ENCODE measurements at regions not wholly inside any gene's neighbourhood (a gene's known extent, or its start where the extent isn't known, plus 50 kb on each side); places are given as distances from the start of the nearest gene placed in this dataset.
A peak's percentile ranks its signal among the peaks of the same experiment; 100 is the strongest.

DNA sequence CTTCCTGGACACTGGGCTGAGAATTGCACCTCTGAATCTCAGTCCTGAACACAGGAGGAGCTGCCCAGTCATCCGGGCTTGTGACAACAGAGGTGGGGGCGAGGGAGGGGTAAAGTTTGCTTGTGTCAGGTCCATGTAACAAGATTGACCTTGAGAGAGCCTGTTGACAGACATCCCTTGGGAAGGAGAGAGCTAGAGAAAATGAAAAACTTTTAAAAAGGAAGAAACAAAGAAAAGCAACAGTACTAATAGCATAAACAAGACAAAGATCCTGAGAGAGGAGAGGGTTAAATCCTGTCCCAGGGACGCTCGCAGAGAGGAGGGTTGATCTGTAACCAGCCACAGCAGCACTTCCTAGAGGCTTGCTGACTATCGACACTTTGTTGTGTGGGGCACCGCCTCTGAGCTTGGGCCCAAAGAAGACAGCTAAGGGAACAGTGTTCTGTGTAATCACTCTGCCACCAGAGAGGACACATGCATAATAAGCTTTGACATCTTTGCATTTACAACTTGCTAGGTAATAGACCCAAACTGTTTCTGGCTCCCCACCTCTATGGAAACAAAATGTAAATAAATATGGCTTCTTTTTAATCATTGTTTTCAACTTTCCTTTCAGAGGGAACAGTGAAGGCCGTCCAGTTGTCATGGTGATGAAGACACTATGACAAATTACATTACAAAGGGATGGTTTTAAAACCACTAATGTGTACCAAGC is 363.7 kb downstream of the CSNK1G3 start:
- no peak for DNase-seq (ENCODE audit: low spot score)

DNA sequence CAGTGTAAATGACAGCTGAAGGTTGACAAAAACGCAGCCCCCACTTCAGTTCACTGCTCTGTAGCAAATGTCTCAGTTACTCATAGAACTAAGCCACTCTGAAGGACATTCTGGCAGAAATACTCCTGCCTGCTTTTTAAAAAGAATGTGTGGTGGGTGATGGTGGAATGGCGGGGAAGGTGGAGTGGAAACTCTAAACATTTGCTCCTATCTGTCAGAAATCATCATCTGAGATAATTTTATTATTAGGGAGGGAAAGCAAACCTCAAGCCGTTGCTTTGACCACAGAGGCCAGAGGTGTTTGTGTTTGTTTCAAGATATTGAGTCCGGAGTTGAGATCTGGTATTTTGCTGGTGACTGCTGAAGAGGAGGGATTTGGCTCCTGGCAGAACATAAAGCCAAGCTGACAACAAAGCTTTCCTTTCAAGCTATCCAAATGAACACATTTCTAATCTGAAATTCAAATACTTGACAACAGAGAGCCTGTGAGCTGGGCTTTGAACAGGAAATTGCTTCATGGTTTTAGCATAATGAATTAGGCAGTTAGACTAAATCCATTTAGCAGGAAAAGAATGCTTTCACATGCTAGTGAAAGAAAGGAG is 362.7 kb downstream of the CSNK1G3 start:
- no peak for DNase-seq (ENCODE audit: low spot score)

GRCh38 chr5:123873846-123874245 is 361.9 kb downstream of the CSNK1G3 start:
- DNase-seq (ENCODE audit: low spot score) = no peak

DNA sequence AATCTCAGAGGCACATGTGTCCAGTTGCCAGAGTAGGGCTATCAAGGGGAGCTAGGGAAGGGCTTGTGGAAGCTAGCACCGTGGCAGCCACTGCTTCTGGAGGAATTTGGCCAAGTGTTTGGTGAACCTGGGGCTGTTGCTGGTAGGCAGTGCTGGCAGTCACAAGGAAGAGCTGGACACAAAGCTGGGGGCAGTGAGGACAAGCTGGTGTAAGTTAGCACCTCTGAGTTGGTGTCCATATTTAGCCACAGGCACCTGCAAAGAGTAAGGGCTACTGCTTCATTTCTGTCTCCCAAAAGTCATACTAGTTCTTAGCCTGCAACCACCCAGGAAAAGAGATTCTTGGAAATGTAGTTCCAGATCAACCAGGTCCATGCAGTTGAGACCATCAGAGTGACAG is 359.4 kb downstream of the CSNK1G3 start:
- no peak for DNase-seq (ENCODE audit: low spot score)

GRCh38 chr5:123868881-123869280 is 356.9 kb downstream of the CSNK1G3 start:
- no peak for DNase-seq (ENCODE audit: low spot score)

DNA sequence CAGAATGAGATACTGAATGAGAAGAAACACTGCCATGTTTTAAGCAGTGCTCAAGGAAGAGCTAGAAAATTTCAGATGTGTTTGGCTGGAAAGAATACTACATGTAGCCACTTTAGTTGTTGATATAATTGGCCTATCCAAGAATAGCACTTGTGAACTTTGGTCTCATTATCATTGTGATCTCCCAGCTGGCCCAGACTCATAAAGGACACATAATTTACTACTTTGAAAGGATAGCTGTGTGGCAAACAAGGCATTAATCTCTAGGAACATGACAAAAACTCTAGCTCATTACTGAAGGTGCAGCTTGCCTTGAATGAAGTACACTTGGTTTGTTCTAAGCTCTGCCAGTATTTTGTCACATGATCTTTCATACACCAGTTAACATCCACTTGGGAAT is 356.3 kb downstream of the CSNK1G3 start:
- DNase-seq (ENCODE audit: low spot score) = no peak

- DNase-seq (ENCODE audit: low spot score) = no peak
Observed at GRCh38 chr5:123865641-123866040, 353.7 kb downstream of the CSNK1G3 start.

- no peak for DNase-seq (ENCODE audit: low spot score)
Observed at GRCh38 chr5:123864578-123864977, 352.6 kb downstream of the CSNK1G3 start.

- DNase-seq (ENCODE audit: low spot score) = no peak
Observed at GRCh38 chr5:123858938-123859337, 347.0 kb downstream of the CSNK1G3 start.

- DNase-seq (ENCODE audit: low spot score) = no peak
Observed at GRCh38 chr5:123856766-123857165, 344.8 kb downstream of the CSNK1G3 start.

DNA sequence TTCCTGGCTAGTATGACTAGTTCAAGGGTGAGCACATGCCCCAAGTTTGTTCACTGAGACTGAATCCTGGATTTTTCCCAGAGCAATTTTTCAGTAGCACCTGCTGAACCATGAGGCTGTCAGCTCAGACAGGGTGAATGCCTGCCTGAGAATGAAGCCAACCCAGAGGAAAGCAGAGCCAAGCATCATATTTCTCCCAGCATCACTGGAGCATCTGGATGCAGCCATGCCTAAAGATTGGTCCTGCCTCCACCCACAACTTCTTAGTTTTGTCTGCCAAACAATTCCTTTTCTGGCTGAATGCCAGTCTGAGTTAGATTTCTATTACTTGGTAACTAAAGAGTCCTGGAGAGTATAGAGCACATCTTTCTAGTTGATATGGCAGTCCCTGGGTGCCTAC is 343.6 kb downstream of the CSNK1G3 start:
- DNase-seq (ENCODE audit: low spot score) = no peak

DNA sequence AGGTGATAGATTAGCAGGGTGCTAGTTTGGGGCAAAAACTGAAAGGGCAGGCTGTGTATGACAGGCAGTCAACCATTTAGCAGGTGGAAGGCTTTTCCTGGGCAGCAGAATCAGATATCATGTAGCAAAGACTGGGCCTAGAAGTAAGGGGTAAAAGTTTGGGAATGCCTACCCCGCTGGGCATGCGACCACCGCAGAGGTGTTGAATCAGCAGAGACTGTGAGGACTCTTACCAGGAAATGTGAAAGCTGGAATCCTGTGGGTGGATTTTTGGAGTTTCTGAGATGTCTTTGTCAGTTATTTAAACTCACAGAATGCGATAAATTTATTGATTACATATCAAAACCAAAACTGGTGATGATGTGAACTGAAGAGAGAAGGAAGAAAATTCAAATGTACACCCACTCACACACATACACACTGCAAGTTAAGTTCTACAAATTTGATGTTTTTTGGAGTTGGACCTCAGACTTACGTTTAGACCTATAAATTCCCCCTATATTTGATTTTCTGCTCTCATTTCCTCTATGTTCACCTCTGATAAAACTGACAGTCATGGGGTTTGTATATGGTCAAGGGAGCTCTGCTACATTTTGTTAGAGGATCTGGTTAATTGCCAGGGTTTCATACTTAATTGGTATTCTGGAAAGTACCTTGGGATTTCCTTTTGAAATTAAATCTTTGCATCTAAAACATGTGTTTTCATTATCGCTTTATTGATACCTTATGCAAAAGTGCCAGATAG is 333.6 kb downstream of the CSNK1G3 start:
- DNase-seq (ENCODE audit: low spot score) = peak; percentile 5

GRCh38 chr5:123844873-123845272 is 332.9 kb downstream of the CSNK1G3 start:
- DNase-seq (ENCODE audit: low spot score) = no peak

DNA sequence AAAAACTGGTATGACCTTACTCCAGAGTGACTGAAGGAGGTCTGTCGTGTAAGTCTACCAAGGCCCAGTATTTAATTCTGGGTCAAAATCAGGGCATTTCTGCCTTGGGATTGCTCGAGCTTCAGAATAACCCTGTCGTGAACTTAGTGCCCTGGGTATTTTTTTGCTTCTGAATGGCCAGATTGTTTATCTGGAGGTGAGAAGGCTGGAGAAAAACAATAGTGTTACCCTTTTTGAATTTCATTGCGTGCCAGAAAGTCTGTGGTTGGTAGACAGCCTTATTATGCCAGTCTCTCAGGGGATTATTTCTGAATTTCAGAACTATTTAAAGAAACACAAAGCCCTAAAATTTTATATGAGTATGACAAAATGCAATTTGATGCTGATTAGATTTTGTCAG is 323.4 kb downstream of the CSNK1G3 start:
- no peak for DNase-seq (ENCODE audit: low spot score)

GRCh38 chr5:123830575-123830974 is 318.6 kb downstream of the CSNK1G3 start:
- no peak for DNase-seq (ENCODE audit: low spot score)

- no peak for DNase-seq (ENCODE audit: low spot score)
Observed at GRCh38 chr5:123827811-123828210, 315.8 kb downstream of the CSNK1G3 start.

DNA sequence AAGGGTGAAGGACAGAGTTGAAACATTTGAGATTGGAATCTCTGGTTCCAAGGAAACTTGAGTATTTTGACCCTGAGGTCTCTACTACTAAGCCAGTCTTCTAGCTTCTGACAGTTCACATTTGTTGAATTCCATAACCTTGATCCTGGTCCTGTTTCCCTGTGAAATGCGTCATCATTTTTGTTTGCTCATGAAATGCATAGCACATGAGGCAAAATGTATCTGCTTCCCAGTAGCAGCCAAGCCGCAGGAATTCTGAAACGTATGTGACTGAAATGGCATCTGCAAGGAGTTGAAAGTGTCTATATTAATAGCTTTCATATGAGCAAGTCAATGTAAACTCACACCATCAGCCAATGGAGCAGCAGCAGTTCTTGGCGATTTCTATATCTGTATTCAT is 307.9 kb downstream of the CSNK1G3 start:
- no peak for DNase-seq (ENCODE audit: low spot score)

GRCh38 chr5:123819386-123819785 is 307.4 kb downstream of the CSNK1G3 start:
- no peak for DNase-seq (ENCODE audit: low spot score)

- no peak for DNase-seq (ENCODE audit: low spot score)
Observed at GRCh38 chr5:123817267-123817666, 305.3 kb downstream of the CSNK1G3 start.

DNA sequence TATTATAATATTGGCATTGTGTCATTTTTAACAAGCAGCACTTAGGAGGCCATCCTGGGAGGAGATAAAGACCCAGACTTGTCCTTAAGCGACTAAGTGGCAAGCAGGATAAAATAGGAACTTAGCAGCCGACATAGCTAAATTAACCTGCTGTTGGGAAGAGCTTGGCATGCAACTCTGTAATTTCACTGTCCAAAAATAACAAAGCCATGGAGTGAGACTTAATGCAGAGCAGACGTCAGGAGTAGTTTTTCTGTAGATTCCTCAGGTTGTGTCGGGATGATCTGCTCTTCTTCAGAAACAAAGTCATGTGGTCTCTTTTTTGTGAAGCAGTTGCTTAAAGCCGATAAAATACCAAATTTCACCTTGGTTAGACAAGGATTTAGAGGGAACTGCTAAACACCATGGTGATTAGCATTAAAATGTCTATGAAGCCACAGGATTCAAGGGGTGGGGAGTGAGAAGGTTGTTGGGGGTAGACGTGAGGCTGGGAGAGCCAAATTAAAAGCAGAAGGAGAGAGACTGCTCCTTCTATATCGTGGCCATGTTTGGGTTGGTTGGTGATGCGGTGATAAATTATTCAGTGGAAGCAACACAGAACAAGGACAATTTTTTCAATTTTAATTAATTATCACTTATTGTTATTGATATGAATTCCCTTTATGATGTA is 303.0 kb downstream of the CSNK1G3 start:
- no peak for DNase-seq (ENCODE audit: low spot score)

- peak; percentile 49 for DNase-seq (ENCODE audit: low spot score)
Observed at GRCh38 chr5:123813937-123814624, 302.1 kb downstream of the CSNK1G3 start.

- DNase-seq (ENCODE audit: low spot score) = no peak
Observed at GRCh38 chr5:123813264-123813663, 301.3 kb downstream of the CSNK1G3 start.

All from germinal center (tissue), 1 donor.